ENCODE measurements at regions not wholly inside any gene's neighbourhood (a gene's known extent, or its start where the extent isn't known, plus 50 kb on each side); places are given as distances from the start of the nearest gene placed in this dataset.

DNA sequence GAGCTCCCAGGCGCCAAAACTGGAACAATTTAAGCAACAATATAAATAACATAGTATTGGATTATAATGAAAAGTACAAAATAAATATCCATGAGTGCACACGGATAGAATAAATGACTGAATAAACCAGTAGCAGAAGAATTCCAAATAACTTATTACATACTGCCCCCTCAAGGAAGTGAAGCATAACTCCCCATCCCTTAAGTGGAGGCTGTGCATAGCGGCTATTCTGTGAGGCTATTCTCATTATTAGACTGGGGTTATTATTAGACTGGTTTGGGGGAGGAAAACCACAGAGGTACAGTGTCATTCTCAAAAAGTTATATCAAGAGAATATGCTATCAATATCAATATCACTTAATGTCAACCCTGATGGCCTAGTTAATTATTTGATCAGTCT lies 94.4 kb upstream of the SIRPA start:
- no peak overlapping the region for H2BK5ac ChIP-seq (ENCODE audit: low read depth, low read length, poor library complexity, severe bottlenecking)
- H3K4me2 ChIP-seq (ENCODE audit: low read depth, low read length): no peak overlapping the region
- no peak overlapping the region for H2BK20ac ChIP-seq (ENCODE audit: low read depth, low read length)
- no peaks in the 10 kb centered on the region for H4K20me1 ChIP-seq (ENCODE audit: insufficient read depth, low read length)
- H2BK120ac ChIP-seq (ENCODE audit: low read depth, low read length): no peak overlapping the region
- H3K23ac ChIP-seq (ENCODE audit: low read depth, low read length): no peak overlapping the region
- no peak overlapping the region for H3K4me3 ChIP-seq (ENCODE audit: insufficient read depth, low read depth, low read length)
- no peak overlapping the region for H3K14ac ChIP-seq (replicated peaks; ENCODE audit: low read depth, low read length)
- peaks cover 2% of the 10 kb centered on the region; the same call in 1 of the 2 replicates for H3K27me3 ChIP-seq (ENCODE audit: control insufficient read depth, insufficient read depth, low read length)
- no peaks in the 10 kb centered on the region for H3K36me3 ChIP-seq (ENCODE audit: control insufficient read depth, insufficient read depth, low read length)
- peak; percentile 56 for DNase-seq
- intact Hi-C loops (cut with micrococcal nuclease) (loop anchor here (1.0 kb wide), 1 partner anchor 36 kb away; no protein-coding TSS in a partner anchor), in situ Hi-C loops (cut with MboI; ENCODE audit: low sequenced_read_pairs) (loop anchor here (5.0 kb wide), 1 partner anchor 102 kb away; no protein-coding TSS in a partner anchor), dilution Hi-C loops (cut with HindIII; ENCODE audit: low sequenced_read_pairs, unreplicated experiment) (no loop called here)
- TF ChIP-seq RAD21 (IDR thresholded peaks at IDR 0.05; ENCODE audit: low read length): peak; percentile 61
- TF ChIP-seq MAFK (IDR thresholded peaks at IDR 0.05; ENCODE audit: low read depth, low read length): no peak
- TF ChIP-seq RCOR1 (IDR thresholded peaks at IDR 0.05; ENCODE audit: insufficient replicate concordance, low read length): no peak
- no peak for TF ChIP-seq POLR2A (IDR thresholded peaks at IDR 0.05; ENCODE audit: low read depth, low read length)
- TF ChIP-seq MXI1 (IDR thresholded peaks at IDR 0.05; ENCODE audit: borderline replicate concordance, low read depth, low read length): no peak
- TF ChIP-seq, protein P1, sequence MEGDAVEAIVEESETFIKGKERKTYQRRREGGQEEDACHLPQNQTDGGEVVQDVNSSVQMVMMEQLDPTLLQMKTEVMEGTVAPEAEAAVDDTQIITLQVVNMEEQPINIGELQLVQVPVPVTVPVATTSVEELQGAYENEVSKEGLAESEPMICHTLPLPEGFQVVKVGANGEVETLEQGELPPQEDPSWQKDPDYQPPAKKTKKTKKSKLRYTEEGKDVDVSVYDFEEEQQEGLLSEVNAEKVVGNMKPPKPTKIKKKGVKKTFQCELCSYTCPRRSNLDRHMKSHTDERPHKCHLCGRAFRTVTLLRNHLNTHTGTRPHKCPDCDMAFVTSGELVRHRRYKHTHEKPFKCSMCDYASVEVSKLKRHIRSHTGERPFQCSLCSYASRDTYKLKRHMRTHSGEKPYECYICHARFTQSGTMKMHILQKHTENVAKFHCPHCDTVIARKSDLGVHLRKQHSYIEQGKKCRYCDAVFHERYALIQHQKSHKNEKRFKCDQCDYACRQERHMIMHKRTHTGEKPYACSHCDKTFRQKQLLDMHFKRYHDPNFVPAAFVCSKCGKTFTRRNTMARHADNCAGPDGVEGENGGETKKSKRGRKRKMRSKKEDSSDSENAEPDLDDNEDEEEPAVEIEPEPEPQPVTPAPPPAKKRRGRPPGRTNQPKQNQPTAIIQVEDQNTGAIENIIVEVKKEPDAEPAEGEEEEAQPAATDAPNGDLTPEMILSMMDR (conservative IDR thresholded peaks at IDR 0.05; ENCODE audit: low read depth, low read length): peak; percentile 62
- TF ChIP-seq SMC3 (IDR thresholded peaks at IDR 0.05; ENCODE audit: low read depth, low read length): peak; percentile 58
- H3K4ac ChIP-seq (ENCODE audit: low read depth, low read length): no peak overlapping the region
- no peak overlapping the region for H4K5ac ChIP-seq (ENCODE audit: low read depth, low read length)
- BruUV-seq (replicated peaks): no TSS peak
- ChIA-PET CTCF (interaction anchor here (0.8 to 1.2 kb wide), 3 partner anchors 8 to 292 kb away, joined by 3 to 4 read pairs (median 3); no protein-coding TSS in a partner anchor), POLR2A (ENCODE audit: unreplicated experiment) (no interaction called here)
- no peak overlapping the region for H2AFZ ChIP-seq (replicated peaks; ENCODE audit: low read length, poor library complexity)
- no CpG with 5 or more reads among the region's 3 CpGs for WGBS, 2 experiments (ENCODE audit: extremely low coverage in 2 of 2, insufficient read length in 1 of 2)
- H4K91ac ChIP-seq (ENCODE audit: insufficient read depth, low read depth, low read length): no peak overlapping the region
- no peaks in the 10 kb centered on the region for H3K9me1 ChIP-seq (ENCODE audit: insufficient read depth, low read length)
- no peak overlapping the region for H2BK15ac ChIP-seq (ENCODE audit: low read depth, low read length)
- no peak overlapping the region for H2AK9ac ChIP-seq (replicated peaks; ENCODE audit: low read depth, low read length, poor library complexity)
- no peak overlapping the region for H2AK5ac ChIP-seq (ENCODE audit: low read depth, low read length)
- H3K9ac ChIP-seq (ENCODE audit: low read depth, low read length): no peak overlapping the region
- H3K56ac ChIP-seq (ENCODE audit: extremely low read depth, insufficient read depth, low read length): no peak overlapping the region
- no peak overlapping the region for H3K18ac ChIP-seq (ENCODE audit: low read depth, low read length)
- H3K79me1 ChIP-seq (ENCODE audit: low read depth in 1 of 2, low read length in 2 of 2): no peaks in the 10 kb centered on the region
- ATAC-seq (ENCODE audit: low read depth): peak; percentile 59
- H4K8ac ChIP-seq (ENCODE audit: low read depth in 2 of 2, low read length in 2 of 2): no peak overlapping the region
- peaks cover 5% of the 10 kb centered on the region for H3K4me1 ChIP-seq (ENCODE audit: control insufficient read depth, insufficient read depth, low read length)
- no peak overlapping the region for H3K27ac ChIP-seq (ENCODE audit: insufficient read depth, low read length)
- H3K9me3 ChIP-seq (ENCODE audit: control insufficient read depth, insufficient read depth, low read length): no peaks in the 10 kb centered on the region

All from IMR-90 (cell line).